Neural cell (in vitro differentiated cells): ENCODE measurements at regions not wholly inside any gene's neighbourhood (a gene's known extent, or its start where the extent isn't known, plus 50 kb on each side); places are given as distances from the start of the nearest gene placed in this dataset.

Experiments used
- H2AFZ ChIP-seq: fragments of 200-600, 300-800 bp; sonication (generic), shearing (Covaris generic); 2 replicates; pipeline ENCODE4 v1.6.0; 2014; ENCODE audit warnings: low read depth, mild to moderate bottlenecking, antibody characterized with exemption, low read length, moderate library complexity
- H3F3A ChIP-seq: fragments of 200-600 bp; shearing (Covaris generic); 2 replicates; pipeline ENCODE4 v1.6.1; 2016; ENCODE audit warnings: mild to moderate bottlenecking, moderate library complexity, mixed read lengths, antibody characterized with exemption, low read length; ENCODE audit not compliant: insufficient read depth, poor library complexity, severe bottlenecking
- H3K27ac ChIP-seq: fragments of 200-600, 300-800 bp; sonication (generic), shearing (Covaris generic); 2 replicates; pipeline ENCODE4 v1.5.1; 2014; ENCODE audit warnings: mild to moderate bottlenecking, low read length, moderate library complexity
- H3K27me3 ChIP-seq: fragments of 300-800, 200-600 bp; sonication (generic), shearing (Covaris generic); 2 replicates; pipeline ENCODE4 v1.6.0; 2014; ENCODE audit warnings: mild to moderate bottlenecking, low read depth, low read length, moderate library complexity; ENCODE audit not compliant: insufficient read depth
- H3K36me3 ChIP-seq: fragments of 300-800, 200-600 bp; sonication (generic), shearing (Covaris generic); 2 replicates; pipeline ENCODE4 v1.5.1; 2014; ENCODE audit warnings: mild to moderate bottlenecking, antibody characterized with exemption, low read length, moderate library complexity; ENCODE audit not compliant: insufficient read depth
- H3K4me2 ChIP-seq: fragments of 300-800, 200-600 bp; sonication (generic), shearing (Covaris generic); 2 replicates; pipeline ENCODE4 v1.6.0; 2014; ENCODE audit warnings: mild to moderate bottlenecking, low read length
- H3K4me3 ChIP-seq: fragments of 300-800, 200-600 bp; sonication (generic), shearing (Covaris generic); 2 replicates; pipeline ENCODE4 v1.5.1; 2014; ENCODE audit warnings: mild to moderate bottlenecking, low read length, moderate library complexity
- H3K79me2 ChIP-seq: fragments of 200-600 bp; shearing (Covaris generic); replicated peaks from 2 replicates; pipeline ENCODE4 v1.6.0; 2014; ENCODE audit warnings: mild to moderate bottlenecking, low read length, moderate library complexity; ENCODE audit not compliant: insufficient read depth
- H3K9ac ChIP-seq: fragments of 300-800, 200-600 bp; sonication (generic), shearing (Covaris generic); 2 replicates; pipeline ENCODE4 v1.6.1; 2016; ENCODE audit warnings: mild to moderate bottlenecking, low read length, mixed read lengths
- H3K9me2 ChIP-seq: fragments of 200-600 bp; shearing (Covaris generic); 2 replicates; pipeline ENCODE4 v1.6.1; 2016; ENCODE audit warnings: mild to moderate bottlenecking, low read length, mixed read lengths; ENCODE audit not compliant: insufficient read depth
- H3K9me3 ChIP-seq: fragments of 200-600, 300-800 bp; sonication (generic), shearing (Covaris generic); 2 replicates; pipeline ENCODE4 v1.6.1; 2016; ENCODE audit warnings: mild to moderate bottlenecking, mixed run types, low read length, moderate library complexity, mixed read lengths
- H4K20me1 ChIP-seq: fragments of 200-600 bp; shearing (Covaris generic); 2 replicates; pipeline ENCODE4 v1.6.1; 2016; ENCODE audit warnings: mild to moderate bottlenecking, mixed run types; ENCODE audit not compliant: insufficient read depth
- CTCF ChIP-seq: fragments of 450-650 bp; IDR thresholded peaks from 2 replicates; pipeline ENCODE4 v1.5.1; 2014; ENCODE audit warnings: antibody characterized with exemption, mild to moderate bottlenecking, moderate library complexity; ENCODE audit not compliant: poor library complexity, severe bottlenecking
- EP300 ChIP-seq: fragments of 450-650 bp; conservative IDR thresholded peaks from 2 replicates; pipeline ENCODE4 v1.6.1; 2014; ENCODE audit warnings: antibody characterized with exemption, mild to moderate bottlenecking, moderate library complexity; ENCODE audit not compliant: poor library complexity, severe bottlenecking
- EZH2 ChIP-seq: fragments of 200-600, 300-800 bp; shearing (Covaris generic), sonication (generic); IDR thresholded peaks from 2 replicates; pipeline ENCODE4 v1.6.1; 2014; ENCODE audit warnings: antibody characterized with exemption, low read length, borderline replicate concordance, mild to moderate bottlenecking; ENCODE audit not compliant: insufficient read depth, poor library complexity, severe bottlenecking
- MXI1 ChIP-seq: fragments of 450-650 bp; conservative IDR thresholded peaks from 2 replicates; pipeline ENCODE4 v1.6.1; 2014; ENCODE audit warnings: antibody characterized with exemption, mild to moderate bottlenecking; ENCODE audit not compliant: poor library complexity, severe bottlenecking
- POLR2AphosphoS5 ChIP-seq: IDR thresholded peaks from 2 replicates; pipeline ENCODE4 v1.6.1; 2012
- RAD21 ChIP-seq: fragments of 450-650 bp; conservative IDR thresholded peaks from 2 replicates; pipeline ENCODE4 v1.6.1; 2014; ENCODE audit warnings: antibody characterized with exemption, mild to moderate bottlenecking, moderate library complexity
- REST ChIP-seq: IDR thresholded peaks from 2 replicates; pipeline ENCODE4 v1.6.1; 2012; ENCODE audit warnings: borderline replicate concordance
- SMC3 ChIP-seq: fragments of 450-650 bp; conservative IDR thresholded peaks from 2 replicates; pipeline ENCODE4 v1.6.1; 2014; ENCODE audit warnings: antibody characterized with exemption, mild to moderate bottlenecking, moderate library complexity; ENCODE audit not compliant: poor library complexity
- TAF1 ChIP-seq: IDR thresholded peaks from 2 replicates; pipeline ENCODE4 v1.6.1; 2012; ENCODE audit warnings: low read depth

- H4K20me1 ChIP-seq, result no peaks in the 10 kb centered on the region
- no peaks in the 10 kb centered on the region for H3K9me2 ChIP-seq
- H3K9me3 ChIP-seq, result no peaks in the 10 kb centered on the region
- H3K27me3 ChIP-seq, result no peaks in the 10 kb centered on the region
- no peak for TF ChIP-seq REST
- TF ChIP-seq RAD21, result no peak
- TF ChIP-seq POLR2AphosphoS5, result no peak
- TF ChIP-seq EZH2, result no peak
- no peak for TF ChIP-seq EP300
- TF ChIP-seq SMC3, result no peak
- TF ChIP-seq CTCF, result no peak
- TF ChIP-seq TAF1, result no peak
- no peak for TF ChIP-seq MXI1
- H3K36me3 ChIP-seq, result no peaks in the 10 kb centered on the region
- no peaks in the 10 kb centered on the region for H3F3A ChIP-seq
- no peak overlapping the region for H3K4me2 ChIP-seq
- H3K27ac ChIP-seq, result no peak overlapping the region
- H2AFZ ChIP-seq, result no peak overlapping the region
- H3K79me2 ChIP-seq, result no peaks in the 10 kb centered on the region
- H3K4me3 ChIP-seq, result no peak overlapping the region
- no peak overlapping the region for H3K9ac ChIP-seq
Observed at GRCh38 chr16:17563323-17564091, 92.7 kb upstream of the XYLT1 start.

- no peaks in the 10 kb centered on the region for H4K20me1 ChIP-seq
- H3K9ac ChIP-seq, result no peak overlapping the region
- no peaks in the 10 kb centered on the region for H3K36me3 ChIP-seq
- no peak overlapping the region for H3K4me2 ChIP-seq
- no peaks in the 10 kb centered on the region for H3K79me2 ChIP-seq
- H3F3A ChIP-seq, result no peaks in the 10 kb centered on the region
- no peak overlapping the region for H3K27ac ChIP-seq
- no peaks in the 10 kb centered on the region for H3K9me3 ChIP-seq
- H2AFZ ChIP-seq, result no peak overlapping the region
- TF ChIP-seq POLR2AphosphoS5, result no peak
- TF ChIP-seq EP300, result no peak
- TF ChIP-seq CTCF, result no peak
- TF ChIP-seq SMC3, result no peak
- no peak for TF ChIP-seq TAF1
- no peak for TF ChIP-seq EZH2
- no peak for TF ChIP-seq REST
- TF ChIP-seq RAD21, result no peak
- no peak for TF ChIP-seq MXI1
- no peaks in the 10 kb centered on the region for H3K9me2 ChIP-seq
- no peak overlapping the region for H3K4me3 ChIP-seq
- no peaks in the 10 kb centered on the region for H3K27me3 ChIP-seq
Observed at GRCh38 chr16:17561056-17561455, 90.3 kb upstream of the XYLT1 start.
